HG03108 (cell line): ENCODE measurements at regions not wholly inside any gene's neighbourhood (a gene's known extent, or its start where the extent isn't known, plus 50 kb on each side); places are given as distances from the start of the nearest gene placed in this dataset.

ENCODE experiments used
- ATAC-seq: cut with Tn5 transposase; IDR thresholded peaks from one replicate; pipeline ENCODE4 v1.9.1; 2021; ENCODE audit warnings: moderate library complexity; ENCODE audit not compliant: unreplicated experiment

- no peak for ATAC-seq
Observed at GRCh38 chr5:158276692-158277091, 417.7 kb upstream of the CLINT1 start.

GRCh38 chr5:158275511-158275910 lies 416.6 kb upstream of the CLINT1 start:
- no peak for ATAC-seq

DNA sequence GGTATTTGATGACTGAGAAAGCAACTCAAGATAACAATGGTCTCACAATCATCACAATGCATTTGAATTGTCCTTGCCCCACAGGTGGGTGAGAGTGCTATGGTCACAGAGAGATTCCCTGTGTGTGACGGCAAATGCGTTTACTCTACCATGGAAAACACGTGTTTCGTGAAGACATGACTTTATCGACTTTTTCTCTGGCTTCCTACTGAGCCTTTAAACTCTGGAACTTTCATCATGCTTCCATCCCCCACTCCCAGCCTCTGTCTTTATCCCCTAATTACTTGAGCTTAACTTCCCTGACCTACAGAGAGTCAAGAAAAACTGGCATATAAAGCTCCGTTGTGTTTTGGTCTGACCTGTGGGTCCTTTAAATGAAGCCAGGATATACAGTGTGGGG lies 414.1 kb upstream of the CLINT1 start:
- ATAC-seq, result no peak

DNA sequence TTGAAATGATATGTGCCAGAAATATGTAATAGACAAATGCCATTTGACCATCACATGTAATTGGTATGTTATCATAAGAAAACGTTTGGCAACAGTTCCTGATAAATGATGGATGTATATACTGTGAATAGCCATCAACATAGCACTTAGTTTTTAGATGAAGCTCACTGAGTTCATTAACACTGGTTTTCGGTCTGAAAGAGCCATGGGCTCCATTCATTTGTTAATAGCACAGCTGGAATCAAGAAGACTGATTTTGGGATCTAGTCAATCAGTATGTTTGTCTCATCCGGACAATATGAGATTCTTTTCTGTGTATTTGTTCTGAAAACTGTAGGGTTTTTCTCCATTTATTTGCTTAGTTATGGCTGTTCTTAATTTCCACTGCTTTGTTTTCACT lies 413.5 kb upstream of the CLINT1 start:
- ATAC-seq, result no peak

- ATAC-seq, result no peak
Observed at GRCh38 chr5:158270996-158271554, 412.1 kb upstream of the CLINT1 start.

- no peak for ATAC-seq
Observed at GRCh38 chr5:158268286-158268685, 409.3 kb upstream of the CLINT1 start.

GRCh38 chr5:158267228-158267627 lies 408.3 kb upstream of the CLINT1 start:
- no peak for ATAC-seq

- ATAC-seq, result no peak
Observed at GRCh38 chr5:158265931-158266700, 407.2 kb upstream of the CLINT1 start.

GRCh38 chr5:158265346-158265745 lies 406.4 kb upstream of the CLINT1 start:
- ATAC-seq, result no peak

- no peak for ATAC-seq
Observed at GRCh38 chr5:158264264-158264663, 405.3 kb upstream of the CLINT1 start.

GRCh38 chr5:158261674-158262367 lies 402.9 kb upstream of the CLINT1 start:
- ATAC-seq, result no peak

DNA sequence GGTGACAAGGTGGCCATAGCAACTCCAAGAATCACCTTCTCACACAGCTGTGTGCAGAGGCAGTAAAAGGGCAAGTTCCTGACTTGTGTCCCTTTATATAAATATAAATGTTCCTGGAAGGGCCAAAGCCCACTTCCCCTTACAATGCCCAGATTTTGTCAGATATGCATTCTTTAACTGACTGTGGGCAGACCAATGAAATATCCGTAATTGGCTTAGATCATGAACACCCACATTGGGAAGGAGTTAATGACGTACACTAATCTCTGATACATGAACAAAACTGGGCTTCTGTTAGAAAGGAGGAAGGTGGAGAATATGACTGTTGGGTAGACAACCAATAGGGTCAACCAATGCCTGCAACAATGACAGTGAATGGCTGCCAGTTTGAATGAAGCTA lies 397.2 kb upstream of the CLINT1 start:
- ATAC-seq, result no peak

DNA sequence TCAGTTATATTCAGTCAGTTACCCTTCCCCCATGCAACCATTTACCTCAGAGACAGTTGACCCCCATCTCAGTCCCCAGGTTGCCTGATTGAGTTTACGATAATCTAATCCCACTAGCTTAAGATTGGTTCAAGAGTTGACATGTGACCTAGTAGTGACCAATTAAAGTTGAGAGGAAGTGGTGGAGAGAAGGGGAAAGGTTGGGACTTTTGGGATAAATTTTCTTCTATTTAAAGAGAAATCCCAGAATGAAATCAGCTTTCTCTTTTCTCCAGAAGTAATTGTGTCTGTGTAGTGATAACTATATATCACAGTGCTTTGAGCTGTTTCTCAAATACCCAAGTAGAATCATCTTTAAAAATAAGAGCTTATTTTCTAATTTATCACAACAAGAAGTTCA lies 396.7 kb upstream of the CLINT1 start:
- no peak for ATAC-seq

DNA sequence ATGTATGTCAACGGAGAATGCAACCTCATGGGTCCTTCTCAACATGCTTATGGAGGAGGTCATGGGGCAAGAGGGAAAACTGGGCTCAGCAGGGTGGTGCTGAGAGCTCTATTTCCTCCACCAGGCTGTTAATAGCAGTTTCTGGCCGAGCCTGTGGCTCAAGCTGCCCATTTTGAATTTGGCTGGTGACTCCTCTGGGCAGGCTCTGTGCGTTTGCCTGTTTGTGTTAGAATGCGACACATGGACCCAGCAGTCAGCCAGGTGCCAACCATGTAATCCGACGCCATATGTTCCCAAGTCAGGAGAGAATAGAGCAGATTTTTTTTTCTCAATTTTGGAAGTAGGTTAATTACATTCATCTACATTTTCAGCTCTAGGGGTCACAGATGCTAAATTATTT lies 387.7 kb upstream of the CLINT1 start:
- ATAC-seq, result no peak

- no peak for ATAC-seq
Observed at GRCh38 chr5:158245513-158245912, 386.6 kb upstream of the CLINT1 start.

GRCh38 chr5:158244882-158245281 lies 385.9 kb upstream of the CLINT1 start:
- no peak for ATAC-seq

GRCh38 chr5:158236511-158237335 lies 377.8 kb upstream of the CLINT1 start:
- no peak for ATAC-seq

DNA sequence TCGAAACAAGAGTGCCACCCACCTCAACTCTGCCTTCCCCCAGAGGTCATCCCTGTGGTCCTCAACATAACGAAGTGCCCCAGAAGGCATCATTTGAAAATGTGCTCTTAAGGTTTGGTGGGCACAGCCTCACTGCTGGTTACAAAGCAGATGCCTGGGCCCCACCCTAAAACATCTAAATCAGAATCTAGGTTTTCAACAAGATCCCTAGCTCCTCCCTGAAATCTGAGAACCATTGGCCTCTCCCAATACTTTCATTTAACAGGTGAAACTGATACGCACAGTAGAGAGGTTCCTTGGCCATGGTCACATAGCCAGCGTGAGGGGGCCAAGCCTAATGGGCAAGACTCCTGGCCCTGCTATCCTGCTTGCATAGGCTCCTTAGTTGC lies 376.2 kb upstream of the CLINT1 start:
- no peak for ATAC-seq

GRCh38 chr5:158234323-158235158 lies 375.6 kb upstream of the CLINT1 start:
- no peak for ATAC-seq

- no peak for ATAC-seq
Observed at GRCh38 chr5:158233735-158234322, 374.9 kb upstream of the CLINT1 start.
